ENCODE measurements at regions not wholly inside any gene's neighbourhood (a gene's known extent, or its start where the extent isn't known, plus 50 kb on each side); places are given as distances from the start of the nearest gene placed in this dataset.

- Histone ChIP-seq H3K9ac (ENCODE audit: insufficient read depth, low read depth, low read length) (no peak overlapping the region), H4K20me1 (ENCODE audit: insufficient read depth, low read length) (no peaks in the 10 kb centered on the region), H3K4me3 (replicated peaks in 1 of 3; ENCODE audit: insufficient read depth in 1 of 3, low read depth in 2 of 3, low read length in 3 of 3) (no peak overlapping the region), H3K27me3 (ENCODE audit: control insufficient read depth in 1 of 2, insufficient read depth in 2 of 2, low read length in 2 of 2) (no peaks in the 10 kb centered on the region), H3K4me1 (ENCODE audit: insufficient read depth, low read length) (no peaks in the 10 kb centered on the region), H3K27ac (ENCODE audit: extremely low read length, insufficient read depth, low read length) (no peak overlapping the region), H3K4me2 (ENCODE audit: low read depth, low read length) (no peak overlapping the region), H2AFZ (ENCODE audit: low read length) (no peak overlapping the region), H3K79me2 (ENCODE audit: insufficient read depth, low read length) (no peaks in the 10 kb centered on the region), H3K36me3 (replicated peaks in 1 of 2; ENCODE audit: control insufficient read depth in 1 of 2, insufficient read depth in 2 of 2, low read length in 2 of 2) (no peaks in the 10 kb centered on the region), H3K9me3 (ENCODE audit: low read length) (no peaks in the 10 kb centered on the region)
- no peak for FAIRE-seq
- no peak for DNase-seq (ENCODE audit: low spot score)
- CTCF ChIA-PET (ENCODE audit: low intra/inter-chr PET ratio, low total read pairs), result no interaction called here
- intact Hi-C loops (cut with micrococcal nuclease; ENCODE audit: unreplicated experiment), result no loop called here
- POLR2A ChIA-PET, result no interaction called here
- no peak for TF ChIP-seq ZNF547 (CRISPR knock-in tag; IDR thresholded peaks at IDR 0.05)
- no peak for TF ChIP-seq SRSF9 (IDR thresholded peaks at IDR 0.05; ENCODE audit: borderline replicate concordance, insufficient read depth, low read depth, low read length, poor library complexity, severe bottlenecking)
- TF ChIP-seq DPF2 (CRISPR knock-in tag; IDR thresholded peaks at IDR 0.05; ENCODE audit: borderline replicate concordance, low read depth), result no peak
- TF ChIP-seq ZBTB46 (CRISPR knock-in tag; IDR thresholded peaks at IDR 0.05; ENCODE audit: borderline replicate concordance), result no peak
- no peak for TF ChIP-seq EEA1 (CRISPR knock-in tag; IDR thresholded peaks at IDR 0.05; ENCODE audit: borderline replicate concordance)
- TF ChIP-seq, protein P1, sequence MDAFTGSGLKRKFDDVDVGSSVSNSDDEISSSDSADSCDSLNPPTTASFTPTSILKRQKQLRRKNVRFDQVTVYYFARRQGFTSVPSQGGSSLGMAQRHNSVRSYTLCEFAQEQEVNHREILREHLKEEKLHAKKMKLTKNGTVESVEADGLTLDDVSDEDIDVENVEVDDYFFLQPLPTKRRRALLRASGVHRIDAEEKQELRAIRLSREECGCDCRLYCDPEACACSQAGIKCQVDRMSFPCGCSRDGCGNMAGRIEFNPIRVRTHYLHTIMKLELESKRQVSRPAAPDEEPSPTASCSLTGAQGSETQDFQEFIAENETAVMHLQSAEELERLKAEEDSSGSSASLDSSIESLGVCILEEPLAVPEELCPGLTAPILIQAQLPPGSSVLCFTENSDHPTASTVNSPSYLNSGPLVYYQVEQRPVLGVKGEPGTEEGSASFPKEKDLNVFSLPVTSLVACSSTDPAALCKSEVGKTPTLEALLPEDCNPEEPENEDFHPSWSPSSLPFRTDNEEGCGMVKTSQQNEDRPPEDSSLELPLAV (CRISPR knock-in tag; conservative IDR thresholded peaks at IDR 0.05; ENCODE audit: low read depth), result no peak
- TF ChIP-seq, protein P2, sequence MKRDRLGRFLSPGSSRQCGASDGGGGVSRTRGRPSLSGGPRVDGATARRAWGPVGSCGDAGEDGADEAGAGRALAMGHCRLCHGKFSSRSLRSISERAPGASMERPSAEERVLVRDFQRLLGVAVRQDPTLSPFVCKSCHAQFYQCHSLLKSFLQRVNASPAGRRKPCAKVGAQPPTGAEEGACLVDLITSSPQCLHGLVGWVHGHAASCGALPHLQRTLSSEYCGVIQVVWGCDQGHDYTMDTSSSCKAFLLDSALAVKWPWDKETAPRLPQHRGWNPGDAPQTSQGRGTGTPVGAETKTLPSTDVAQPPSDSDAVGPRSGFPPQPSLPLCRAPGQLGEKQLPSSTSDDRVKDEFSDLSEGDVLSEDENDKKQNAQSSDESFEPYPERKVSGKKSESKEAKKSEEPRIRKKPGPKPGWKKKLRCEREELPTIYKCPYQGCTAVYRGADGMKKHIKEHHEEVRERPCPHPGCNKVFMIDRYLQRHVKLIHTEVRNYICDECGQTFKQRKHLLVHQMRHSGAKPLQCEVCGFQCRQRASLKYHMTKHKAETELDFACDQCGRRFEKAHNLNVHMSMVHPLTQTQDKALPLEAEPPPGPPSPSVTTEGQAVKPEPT (CRISPR knock-in tag; IDR thresholded peaks at IDR 0.05; ENCODE audit: low read depth), result no peak
- ATAC-seq, result no peak
- in situ Hi-C loops (cut with HindIII; ENCODE audit: extremely low pct_ligation_motif_present, low pct_unique_long_range_greater_than_20kb), result no loop called here
- WGBS (ENCODE audit: low lambda C conversion rate), result 36% methylated on average over 5 of the region's 5 CpGs
- no TSS peak for BruUV-seq (replicated peaks)
These were observed 269.6 kb upstream of the KLF4 start for GRCh38 chr9:107759009-107759822.

All from HepG2 (cell line).